ENCODE measurements at regions not wholly inside any gene's neighbourhood (a gene's known extent, or its start where the extent isn't known, plus 50 kb on each side); places are given as distances from the start of the nearest gene placed in this dataset.

DNA sequence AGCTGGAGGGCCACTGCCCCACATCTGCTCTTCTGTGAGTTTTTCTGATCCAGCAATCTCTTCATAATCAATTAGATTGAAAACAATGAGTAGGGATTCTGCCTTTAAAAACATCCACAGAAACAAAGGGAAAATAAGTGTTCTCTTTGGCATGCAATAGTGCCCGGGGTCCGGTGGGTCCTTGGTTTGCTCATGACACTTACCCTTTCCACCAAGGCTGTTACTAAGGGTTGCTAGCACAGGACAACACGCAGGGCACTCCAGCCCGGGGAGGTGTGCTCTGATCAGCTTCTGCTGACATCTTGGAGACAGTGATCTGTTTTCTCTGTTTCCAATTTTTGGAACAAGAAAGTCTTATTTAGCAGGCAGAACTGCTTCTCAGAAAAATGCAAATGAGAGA is 146.7 kb downstream of the TEX36 start:
- FAIRE-seq, result no peak
- Histone ChIP-seq H3K4me1 (ENCODE audit: control insufficient read depth, insufficient read depth, low read length) (no peaks in the 10 kb centered on the region), H3K4me2 (ENCODE audit: control insufficient read depth, insufficient read depth) (no peak overlapping the region), H3K79me2 (ENCODE audit: control insufficient read depth, insufficient read depth, low read length) (no peaks in the 10 kb centered on the region), H3K27me3 (replicated peaks in 1 of 2; ENCODE audit: control insufficient read depth in 2 of 2, insufficient read depth in 2 of 2, low read length in 1 of 2) (no peaks in the 10 kb centered on the region; a peak in 2 of 4 replicates), H3K36me3 (ENCODE audit: control insufficient read depth in 2 of 2, insufficient read depth in 2 of 2, low read length in 1 of 2) (no peaks in the 10 kb centered on the region), H3K9me3 (replicated peaks; ENCODE audit: control insufficient read depth, insufficient read depth, low read length) (no peaks in the 10 kb centered on the region), H3K4me3 (no peak overlapping the region), H4K20me1 (ENCODE audit: control insufficient read depth, insufficient read depth) (no peaks in the 10 kb centered on the region), H3K9ac (ENCODE audit: control insufficient read depth, insufficient read depth, low read length) (no peak overlapping the region), H3K27ac (ENCODE audit: control insufficient read depth, insufficient read depth) (no peak overlapping the region), H2AFZ (ENCODE audit: control insufficient read depth, low read depth, low read length) (no peak overlapping the region)
- no peak for ATAC-seq
- BruUV-seq (replicated peaks), result no TSS peak
- 69% methylated on average over 4 of the region's 4 CpGs for WGBS (ENCODE audit: insufficient coverage, insufficient replicate concordance, low lambda C conversion rate, missing lambda C conversion rate)
- SMC1A ChIA-PET (ENCODE audit: uncharacterized antibody, unreplicated experiment), result no interaction called here
- TF ChIP-seq ZNF274 (IDR thresholded peaks at IDR 0.05; ENCODE audit: insufficient read depth, insufficient read length), result no peak
- POLR2A ChIA-PET, result no interaction called here
- RAD21 ChIA-PET (ENCODE audit: unreplicated experiment), result no interaction called here
- intact Hi-C loops (cut with micrococcal nuclease; ENCODE audit: unreplicated experiment), result no loop called here
- in situ Hi-C loops (cut with MboI), result no loop called here
- CTCF ChIA-PET, result no interaction called here
- DNase-seq (ENCODE audit: low read depth, low spot score), result no peak

- CTCF ChIA-PET, result no interaction called here
- POLR2A ChIA-PET, result no interaction called here
Observed at GRCh38 chr10:125535559-125535958, 147.4 kb downstream of the TEX36 start.

More at GRCh38 chr10:125535559-125535958, 147.4 kb downstream of the TEX36 start:
- no peaks in the 10 kb centered on the region for H3K9me3 ChIP-seq (replicated peaks; ENCODE audit: control insufficient read depth, insufficient read depth, low read length)
- no peak overlapping the region for H3K4me2 ChIP-seq (ENCODE audit: control insufficient read depth, insufficient read depth)
- no peak for DNase-seq (ENCODE audit: low read depth, low spot score)
- H3K27ac ChIP-seq (ENCODE audit: control insufficient read depth, insufficient read depth), result no peak overlapping the region
- intact Hi-C loops (cut with micrococcal nuclease; ENCODE audit: unreplicated experiment), result no loop called here
- H3K79me2 ChIP-seq (ENCODE audit: control insufficient read depth, insufficient read depth, low read length), result no peaks in the 10 kb centered on the region
- in situ Hi-C loops (cut with MboI), result no loop called here
- WGBS (ENCODE audit: insufficient coverage, insufficient replicate concordance, low lambda C conversion rate, missing lambda C conversion rate), result 5% methylated on average over 8 of the region's 8 CpGs
- no peaks in the 10 kb centered on the region for H4K20me1 ChIP-seq (ENCODE audit: control insufficient read depth, insufficient read depth)
- no peaks in the 10 kb centered on the region for H3K4me1 ChIP-seq (ENCODE audit: control insufficient read depth, insufficient read depth, low read length)
- no TSS peak for BruUV-seq (replicated peaks)
- H3K9ac ChIP-seq (ENCODE audit: control insufficient read depth, insufficient read depth, low read length), result no peak overlapping the region
- H3K4me3 ChIP-seq, result no peak overlapping the region
- RAD21 ChIA-PET (ENCODE audit: unreplicated experiment), result no interaction called here
- no peak for FAIRE-seq
- SMC1A ChIA-PET (ENCODE audit: uncharacterized antibody, unreplicated experiment), result no interaction called here
- H3K36me3 ChIP-seq (ENCODE audit: control insufficient read depth in 2 of 2, insufficient read depth in 2 of 2, low read length in 1 of 2), result no peaks in the 10 kb centered on the region
- no peaks in the 10 kb centered on the region; a peak in 2 of 4 replicates for H3K27me3 ChIP-seq (replicated peaks in 1 of 2; ENCODE audit: control insufficient read depth in 2 of 2, insufficient read depth in 2 of 2, low read length in 1 of 2)
- TF ChIP-seq POLR2A (IDR thresholded peaks at IDR 0.05; ENCODE audit: low read depth, low read length), result no peak
- no peak for ATAC-seq
- no peak overlapping the region for H2AFZ ChIP-seq (ENCODE audit: control insufficient read depth, low read depth, low read length)
